ENCODE measurements at regions not wholly inside any gene's neighbourhood (a gene's known extent, or its start where the extent isn't known, plus 50 kb on each side); places are given as distances from the start of the nearest gene placed in this dataset.
A peak's percentile ranks its signal among the peaks of the same experiment; 100 is the strongest.

- no peak for DNase-seq (ENCODE audit: low spot score)
Observed at GRCh38 chrX:78213331-78213730, 73.9 kb upstream of the TAF9B start.

GRCh38 chrX:78199851-78200250, 60.4 kb upstream of the TAF9B start:
- DNase-seq (ENCODE audit: low spot score): peak; percentile 32

Measured in CD4-positive, alpha-beta T cell treated with Interleukin-15 for 4 hours (primary cell).